NT2/D1 (cell line): ENCODE measurements at regions not wholly inside any gene's neighbourhood (a gene's known extent, or its start where the extent isn't known, plus 50 kb on each side); places are given as distances from the start of the nearest gene placed in this dataset.

Experiments used
- DNase-seq: peaks from one replicate; pipeline ENCODE4 v3.0.0-alpha.2; 2011; ENCODE audit warnings: low read depth, low spot score
- H3K27me3 ChIP-seq: 2 replicates; pipeline ENCODE4 v1.6.0; 2011; ENCODE audit warnings: mild to moderate bottlenecking; ENCODE audit not compliant: insufficient read length, insufficient read depth
- H3K36me3 ChIP-seq: 2 replicates; pipeline ENCODE4 v1.6.1; 2011; ENCODE audit warnings: mild to moderate bottlenecking, low read length, mixed read lengths; ENCODE audit not compliant: insufficient read depth, insufficient read length
- H3K4me1 ChIP-seq: 2 replicates; pipeline ENCODE4 v1.5.1; 2011; ENCODE audit not compliant: insufficient read depth, insufficient read length
- H3K4me3 ChIP-seq: 2 replicates; pipeline ENCODE4 v1.5.1; 2011; ENCODE audit warnings: low read depth; ENCODE audit not compliant: insufficient read length
- H3K9ac ChIP-seq: 2 replicates; pipeline ENCODE4 v1.6.0; 2011; ENCODE audit warnings: low read depth; ENCODE audit not compliant: insufficient read length
- H3K9me3 ChIP-seq: 2 replicates; pipeline ENCODE4 v1.5.1; 2011; ENCODE audit warnings: mild to moderate bottlenecking, low read length; ENCODE audit not compliant: insufficient read depth
- SUZ12 ChIP-seq: IDR thresholded peaks from 2 replicates; pipeline ENCODE4 v1.6.1; 2011; ENCODE audit not compliant: insufficient read length, insufficient read depth; ENCODE audit errors: extremely low read depth
- YY1 ChIP-seq: IDR thresholded peaks from 2 replicates; pipeline ENCODE4 v1.6.1; 2011; ENCODE audit not compliant: insufficient read length, insufficient read depth
- ZNF274 ChIP-seq: IDR thresholded peaks from 2 replicates; pipeline ENCODE4 v1.6.1; 2011; ENCODE audit warnings: mild to moderate bottlenecking, low read depth, low read length

DNA sequence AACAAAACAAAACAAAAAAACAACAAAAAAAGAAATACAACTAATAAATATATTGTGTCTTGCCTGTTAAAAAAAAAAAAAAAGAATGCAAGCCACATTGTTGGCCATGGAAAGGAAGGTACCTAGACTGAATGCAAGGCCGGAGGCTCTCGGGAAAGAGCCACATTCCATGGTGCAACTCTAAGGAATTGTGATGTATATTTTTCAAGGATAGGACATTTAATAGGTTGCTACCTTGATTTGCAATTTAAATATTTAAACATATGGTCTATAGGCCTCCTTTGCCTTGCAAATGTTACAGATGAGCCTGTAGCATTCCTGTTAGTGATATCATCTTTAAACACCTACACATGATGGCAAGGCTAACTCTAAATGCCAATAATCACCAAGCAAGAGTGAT is 650.9 kb downstream of the TOX3 start:
- H3K4me3 ChIP-seq: no peak overlapping the region
- TF ChIP-seq ZNF274 (no peak), SUZ12 (no peak), YY1 (no peak)
- DNase-seq: peak; percentile 65
- H3K4me1 ChIP-seq: no peaks in the 10 kb centered on the region
- H3K9me3 ChIP-seq: no peaks in the 10 kb centered on the region
- H3K27me3 ChIP-seq: no peaks in the 10 kb centered on the region
- no peak overlapping the region for H3K9ac ChIP-seq
- no peaks in the 10 kb centered on the region for H3K36me3 ChIP-seq

DNA sequence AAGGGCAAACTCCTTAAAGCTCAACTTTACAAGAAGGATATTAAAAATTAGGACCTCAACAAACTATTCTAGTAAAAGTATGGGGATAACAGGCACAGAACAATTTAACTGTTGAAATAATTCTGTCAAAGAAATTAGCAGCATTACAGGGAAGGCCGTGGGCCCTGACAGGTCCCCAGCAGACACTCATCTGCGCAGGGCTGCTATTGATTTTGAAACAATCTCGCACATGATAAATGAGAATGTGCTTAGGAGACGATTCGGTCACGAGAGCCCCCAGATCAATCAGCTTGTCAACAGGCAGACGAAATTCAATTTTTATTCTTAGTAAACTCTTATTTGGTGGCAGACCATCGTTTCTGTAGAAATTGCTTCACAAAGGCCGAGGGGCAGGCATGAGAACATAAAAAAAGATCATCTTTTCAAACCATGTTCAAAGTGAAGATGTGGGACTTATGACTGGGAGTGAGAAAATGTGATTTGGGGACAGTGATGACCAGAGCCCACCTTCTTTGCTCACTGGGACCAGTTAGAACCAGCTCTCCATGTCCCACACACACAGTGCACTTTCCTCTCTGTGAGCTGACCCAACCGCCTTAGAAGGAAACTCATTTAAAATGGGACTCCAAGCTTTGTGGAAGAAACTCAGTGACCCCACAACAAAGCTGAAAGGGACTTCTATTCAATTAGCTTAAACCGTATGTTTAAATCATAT is 654.5 kb downstream of the TOX3 start:
- no peaks in the 10 kb centered on the region for H3K27me3 ChIP-seq
- H3K4me3 ChIP-seq: no peak overlapping the region
- TF ChIP-seq YY1 (no peak), SUZ12 (no peak), ZNF274 (no peak)
- H3K9me3 ChIP-seq: no peaks in the 10 kb centered on the region
- no peaks in the 10 kb centered on the region for H3K36me3 ChIP-seq
- no peak overlapping the region for H3K9ac ChIP-seq
- no peaks in the 10 kb centered on the region for H3K4me1 ChIP-seq
- DNase-seq: no peak

DNA sequence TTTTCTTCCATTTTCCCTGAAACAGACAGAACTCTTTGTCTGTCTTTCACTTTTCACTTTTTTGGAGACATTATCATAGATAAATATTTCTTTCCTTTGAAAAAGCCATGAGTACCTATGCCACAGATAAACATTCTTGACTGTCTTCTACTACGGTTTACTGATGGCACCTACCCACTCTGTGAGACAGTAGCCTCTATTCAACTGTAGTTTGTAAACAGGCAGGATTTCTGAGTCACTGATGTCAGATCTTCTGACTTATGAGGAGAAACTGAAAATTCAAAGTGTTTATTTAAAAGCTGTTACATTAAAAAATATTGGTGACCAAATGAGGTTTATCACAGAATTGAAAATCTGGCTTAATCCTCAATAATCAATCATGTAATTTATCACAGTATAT is 658.4 kb downstream of the TOX3 start:
- H3K4me3 ChIP-seq: no peak overlapping the region
- DNase-seq: no peak
- no peak for TF ChIP-seq ZNF274
- no peak for TF ChIP-seq SUZ12
- no peak for TF ChIP-seq YY1
- no peaks in the 10 kb centered on the region for H3K36me3 ChIP-seq
- no peaks in the 10 kb centered on the region for H3K9me3 ChIP-seq
- no peak overlapping the region for H3K9ac ChIP-seq
- no peaks in the 10 kb centered on the region for H3K4me1 ChIP-seq
- H3K27me3 ChIP-seq: no peaks in the 10 kb centered on the region

DNA sequence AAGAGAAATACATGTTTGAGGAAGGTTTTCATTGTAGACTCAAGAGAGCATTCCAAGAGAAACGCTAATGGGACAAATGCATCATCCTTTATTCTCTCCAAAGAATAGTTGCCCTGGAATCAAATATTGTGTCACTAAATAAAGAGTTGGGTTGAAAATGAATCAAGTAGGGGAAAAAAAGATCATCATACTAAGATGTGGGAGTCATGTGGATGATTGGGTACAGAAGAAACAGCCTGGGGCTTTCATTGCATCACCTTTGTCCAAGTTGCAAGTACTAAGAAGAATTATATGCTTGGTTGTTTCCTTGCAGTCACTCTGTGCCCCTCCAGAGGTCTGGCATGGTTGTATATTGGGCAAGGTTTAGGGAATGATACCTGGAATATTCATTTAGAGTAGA is 658.9 kb downstream of the TOX3 start:
- no peak overlapping the region for H3K9ac ChIP-seq
- no peak overlapping the region for H3K4me3 ChIP-seq
- DNase-seq: no peak
- H3K4me1 ChIP-seq: no peaks in the 10 kb centered on the region
- H3K9me3 ChIP-seq: no peaks in the 10 kb centered on the region
- H3K36me3 ChIP-seq: no peaks in the 10 kb centered on the region
- TF ChIP-seq YY1 (no peak), ZNF274 (no peak), SUZ12 (no peak)
- no peaks in the 10 kb centered on the region for H3K27me3 ChIP-seq

DNA sequence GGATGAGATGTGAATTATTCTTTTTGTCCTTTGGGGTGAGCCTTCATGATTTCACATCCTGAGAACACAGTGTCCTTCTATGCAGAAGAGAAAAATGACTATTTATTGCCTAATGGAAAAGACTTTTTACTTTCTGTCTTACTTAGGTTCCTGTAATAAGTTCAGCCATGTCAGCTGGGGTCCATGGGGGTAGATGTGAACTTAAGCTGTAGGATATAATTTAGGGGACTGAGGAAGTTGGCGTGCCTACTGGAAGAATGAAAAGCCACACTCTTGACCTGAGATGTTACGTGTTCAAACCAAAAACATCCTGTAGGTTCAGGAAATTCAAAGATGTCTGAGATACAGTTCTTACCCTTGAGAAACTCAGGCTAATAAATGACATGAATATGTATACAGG is 660.5 kb downstream of the TOX3 start:
- no peak overlapping the region for H3K4me3 ChIP-seq
- H3K9ac ChIP-seq: no peak overlapping the region
- H3K36me3 ChIP-seq: no peaks in the 10 kb centered on the region
- no peaks in the 10 kb centered on the region for H3K27me3 ChIP-seq
- DNase-seq: no peak
- H3K9me3 ChIP-seq: no peaks in the 10 kb centered on the region
- TF ChIP-seq YY1: no peak
- TF ChIP-seq ZNF274: no peak
- TF ChIP-seq SUZ12: no peak
- no peaks in the 10 kb centered on the region for H3K4me1 ChIP-seq

DNA sequence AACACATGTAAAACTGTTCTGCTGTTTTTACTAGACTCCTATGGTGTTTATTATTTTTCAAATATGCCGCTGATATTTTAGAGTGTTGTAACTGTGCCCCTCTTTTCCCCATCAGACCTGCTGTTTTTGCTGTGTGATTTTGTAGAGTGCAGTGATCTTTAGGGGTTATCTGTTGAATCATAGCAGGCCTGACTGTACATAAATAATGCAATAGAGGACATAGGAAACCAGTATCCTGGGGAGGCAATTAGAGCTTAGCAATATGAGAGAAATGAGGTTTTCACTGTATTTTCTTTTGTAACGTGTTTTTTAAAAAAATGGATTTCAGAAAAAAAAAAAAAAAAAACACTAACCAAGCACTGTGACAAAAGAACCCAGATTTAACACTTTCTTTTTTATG is 662.2 kb downstream of the TOX3 start:
- H3K36me3 ChIP-seq: no peaks in the 10 kb centered on the region
- no peak for TF ChIP-seq ZNF274
- TF ChIP-seq YY1: no peak
- TF ChIP-seq SUZ12: no peak
- no peaks in the 10 kb centered on the region for H3K4me1 ChIP-seq
- no peaks in the 10 kb centered on the region for H3K27me3 ChIP-seq
- H3K9me3 ChIP-seq: no peaks in the 10 kb centered on the region
- H3K9ac ChIP-seq: no peak overlapping the region
- H3K4me3 ChIP-seq: no peak overlapping the region
- no peak for DNase-seq

DNA sequence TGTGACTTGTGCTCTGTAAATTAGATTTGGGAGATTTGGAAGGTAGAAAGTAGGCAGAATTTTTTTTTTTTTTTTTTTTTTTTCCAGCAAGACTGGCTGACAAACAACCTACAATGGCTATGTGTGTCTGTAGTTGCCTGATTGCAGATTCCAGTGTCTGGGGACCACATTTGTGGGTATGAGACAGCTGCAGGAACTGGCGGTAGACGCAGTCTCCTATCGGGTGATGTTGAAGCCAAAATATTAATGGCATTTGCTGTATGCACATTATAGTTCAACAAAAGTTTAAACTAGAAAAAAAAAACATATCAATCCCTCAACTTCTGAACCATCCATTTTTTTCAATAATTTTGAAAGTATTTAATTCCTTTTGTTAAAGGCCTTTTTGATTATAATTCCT is 665.2 kb downstream of the TOX3 start:
- Histone ChIP-seq H3K36me3 (no peaks in the 10 kb centered on the region), H3K27me3 (no peaks in the 10 kb centered on the region), H3K4me1 (no peaks in the 10 kb centered on the region), H3K9me3 (no peaks in the 10 kb centered on the region), H3K4me3 (no peak overlapping the region), H3K9ac (no peak overlapping the region)
- TF ChIP-seq YY1: no peak
- no peak for TF ChIP-seq ZNF274
- no peak for TF ChIP-seq SUZ12
- no peak for DNase-seq
